Fibroblast of mammary gland (primary cell): ENCODE measurements at regions not wholly inside any gene's neighbourhood (a gene's known extent, or its start where the extent isn't known, plus 50 kb on each side); places are given as distances from the start of the nearest gene placed in this dataset.
A peak's percentile ranks its signal among the peaks of the same experiment; 100 is the strongest.

ENCODE experiments used
- DNase-seq: peaks from one replicate; pipeline ENCODE4 v3.0.0-alpha.2; 2010; ENCODE audit warnings: low read depth
- H3K4me3 ChIP-seq: 2 replicates; pipeline ENCODE4 v1.5.1; 2011; ENCODE audit warnings: low read depth, mild to moderate bottlenecking, low read length, moderate library complexity; ENCODE audit not compliant: control insufficient read depth
- CTCF ChIP-seq: conservative IDR thresholded peaks from 2 replicates; pipeline ENCODE4 v1.5.1; 2011; ENCODE audit warnings: low read depth, low read length, inconsistent platforms; ENCODE audit not compliant: control insufficient read depth, insufficient read depth

DNA sequence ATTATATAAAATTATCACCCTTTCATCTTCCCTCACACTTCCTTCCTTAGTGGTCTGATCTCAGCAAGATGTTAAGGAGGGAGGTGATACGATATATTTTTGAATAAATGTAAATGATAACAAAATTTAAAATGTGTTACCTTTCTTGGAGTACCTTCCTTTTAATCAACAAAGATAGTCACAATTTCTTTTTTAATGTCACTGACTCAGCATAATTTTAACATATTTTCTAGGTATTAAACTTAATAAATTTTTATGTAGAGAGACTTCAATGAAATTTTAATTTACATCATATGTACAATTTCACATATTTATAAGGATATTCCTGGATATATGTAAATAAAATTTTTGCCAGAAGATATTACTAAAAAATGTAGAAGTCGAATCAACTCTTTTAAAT, 125.0 kb upstream of the FBN2 start:
- no peak for DNase-seq
- no peak overlapping the region for H3K4me3 ChIP-seq
- TF ChIP-seq CTCF, result no peak

GRCh38 chr5:128665747-128666355, 127.8 kb upstream of the FBN2 start:
- TF ChIP-seq CTCF, result no peak
- no peak for DNase-seq
- H3K4me3 ChIP-seq, result no peak overlapping the region

GRCh38 chr5:128667152-128667551, 129.1 kb upstream of the FBN2 start:
- DNase-seq, result no peak
- no peak overlapping the region for H3K4me3 ChIP-seq
- TF ChIP-seq CTCF, result no peak

DNA sequence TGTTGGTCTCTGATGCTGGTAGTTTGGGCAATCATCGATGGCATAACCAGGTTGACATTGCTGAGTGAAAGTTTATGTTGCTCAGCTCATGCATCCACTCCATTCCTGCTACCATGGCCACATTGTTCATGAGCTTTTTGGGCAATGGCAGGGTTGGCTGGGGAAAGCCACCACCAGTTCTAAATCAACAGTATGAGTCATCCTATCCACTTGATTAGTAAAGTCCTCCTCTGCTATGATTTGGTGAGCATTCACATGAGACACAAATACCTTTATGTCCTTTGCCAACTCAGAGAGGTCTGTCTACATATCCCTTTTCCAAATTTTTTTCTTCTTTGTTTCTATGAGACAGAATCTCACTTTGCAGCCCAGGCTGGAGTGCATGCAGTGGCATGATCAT, 129.7 kb upstream of the FBN2 start:
- no peak overlapping the region for H3K4me3 ChIP-seq
- peak; percentile 10 for DNase-seq
- no peak for TF ChIP-seq CTCF

- peak; percentile 51 for DNase-seq
- no peak for TF ChIP-seq CTCF
These were observed 130.9 kb upstream of the FBN2 start for GRCh38 chr5:128668921-128669320.

GRCh38 chr5:128669803-128670202, 131.8 kb upstream of the FBN2 start:
- DNase-seq, result peak; percentile 64
- TF ChIP-seq CTCF, result no peak
- no peak overlapping the region for H3K4me3 ChIP-seq

More at GRCh38 chr5:128668921-128669320, 130.9 kb upstream of the FBN2 start:
- H3K4me3 ChIP-seq, result no peak overlapping the region

DNA sequence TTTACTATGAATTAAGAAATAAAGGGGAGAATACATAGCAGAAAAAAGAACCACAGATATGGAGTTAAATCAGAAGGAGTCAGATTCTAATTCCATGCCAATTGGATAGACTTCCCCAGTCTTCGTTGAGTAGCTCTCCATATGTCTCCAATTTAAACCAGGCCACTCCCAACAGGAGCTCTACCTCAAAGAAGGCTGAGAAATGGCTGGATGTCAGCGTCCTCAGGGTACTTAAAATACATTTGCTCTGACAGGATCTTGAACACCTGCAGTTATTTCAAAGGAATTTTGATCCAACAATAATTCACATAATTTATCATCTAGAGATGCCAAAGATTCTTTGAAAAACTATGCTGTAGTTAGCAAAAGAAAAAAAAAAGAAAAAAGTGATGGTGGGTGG, 133.9 kb upstream of the FBN2 start:
- DNase-seq, result peak; percentile 59
- TF ChIP-seq CTCF, result no peak
- no peak overlapping the region for H3K4me3 ChIP-seq
